Peyer's patch (tissue), 4 donors: ENCODE measurements at regions not wholly inside any gene's neighbourhood (a gene's known extent, or its start where the extent isn't known, plus 50 kb on each side); places are given as distances from the start of the nearest gene placed in this dataset.

Experiments
- CTCF ChIP-seq, 6 experiments: fragments of 450-650 bp in 4 of 6; fragments of 200-600 bp in 2 of 6; sonication (generic) in 1 of 6; IDR thresholded peaks; one replicate each; pipeline ENCODE4 v1.5.1; 2017 to 2019; ENCODE audit warnings: antibody characterized with exemption in 6 of 6, mild to moderate bottlenecking in 3 of 6, moderate library complexity in 1 of 6
- POLR2A ChIP-seq, 2 donors: fragments of 450-650 bp; IDR thresholded peaks; one replicate each; pipeline ENCODE4 v1.5.1; 2017; ENCODE audit warnings: antibody characterized with exemption in 2 of 2, mild to moderate bottlenecking in 2 of 2, moderate library complexity in 2 of 2

GRCh38 chr2:181161615-181162014 lies 181.2 kb downstream of the UBE2E3 start:
- no peak for TF ChIP-seq CTCF (IDR thresholded peaks at IDR 0.05)
- TF ChIP-seq POLR2A (IDR thresholded peaks at IDR 0.05), result no peak
